ENCODE measurements at regions not wholly inside any gene's neighbourhood (a gene's known extent, or its start where the extent isn't known, plus 50 kb on each side); places are given as distances from the start of the nearest gene placed in this dataset.

DNA sequence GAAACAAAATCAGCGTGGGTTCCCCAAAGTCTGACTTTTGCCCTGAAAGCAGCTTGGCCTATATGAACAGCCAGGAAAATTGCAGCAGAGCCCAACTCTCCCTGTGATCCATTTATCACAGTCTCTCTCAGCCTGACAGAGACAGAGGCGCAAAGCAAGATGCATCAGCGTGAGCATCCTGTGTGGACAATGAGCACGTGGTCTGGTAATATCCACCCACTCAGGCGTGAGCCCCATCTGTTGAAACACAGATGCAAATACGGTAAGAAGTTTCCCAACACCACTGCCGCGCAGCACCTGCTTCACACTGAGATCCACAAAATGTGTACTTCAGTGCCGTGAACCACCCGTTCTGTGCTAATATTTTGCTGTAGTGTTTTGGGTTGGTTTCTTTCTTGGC is 114.6 kb downstream of the MRPL36 start:
- intact Hi-C loops (cut with micrococcal nuclease) = no loop called here
- 81% methylated on average over 10 of the region's 10 CpGs for WGBS (ENCODE audit: insufficient coverage)
- no peak overlapping the region for H3K4me3 Mint-ChIP-seq
- TF ChIP-seq CTCF (IDR thresholded peaks at IDR 0.05) = no peak
- Histone ChIP-seq H3K27me3 (ENCODE audit: control insufficient read depth in 2 of 2, insufficient read depth in 2 of 2, low read length in 2 of 2) (no peaks in the 10 kb centered on the region), H3K4me2 (replicated peaks; ENCODE audit: extremely low read depth, low read length, poor library complexity, severe bottlenecking) (no peak overlapping the region), H3K4me3 (replicated peaks in 1 of 3; ENCODE audit: low read depth in 2 of 3, low read length in 3 of 3) (no peak overlapping the region), H3K9me3 (replicated peaks in 1 of 2; ENCODE audit: control insufficient read depth in 1 of 2, insufficient read depth in 1 of 2, low read length in 2 of 2) (no peaks in the 10 kb centered on the region), H3K9ac (ENCODE audit: insufficient read depth, low read length, poor library complexity, severe bottlenecking) (no peak overlapping the region), H2AFZ (ENCODE audit: insufficient read depth, low read depth, low read length, poor library complexity, severe bottlenecking) (no peak overlapping the region), H3K36me3 (replicated peaks in 1 of 2; ENCODE audit: control insufficient read depth in 1 of 2, insufficient read depth in 2 of 2, low read length in 2 of 2) (no peaks in the 10 kb centered on the region), H3K27ac (ENCODE audit: low read depth in 1 of 2, low read length in 2 of 2) (no peak overlapping the region), H3K79me2 (ENCODE audit: insufficient read depth, low read length) (no peaks in the 10 kb centered on the region), H3K4me1 (ENCODE audit: control insufficient read depth in 1 of 2, insufficient read depth in 2 of 2, low read length in 2 of 2) (no peaks in the 10 kb centered on the region), H4K20me1 (ENCODE audit: insufficient read depth, low read length) (no peaks in the 10 kb centered on the region)
- H3K9me3 Mint-ChIP-seq = peaks cover 0 to 6% (median 3%) of the 10 kb centered on the region in 7 donors
- H3K27ac Mint-ChIP-seq = no peak overlapping the region
- H3K4me1 Mint-ChIP-seq = no peaks in the 10 kb centered on the region
- peaks cover under 1 to 8% (median 2%) of the 10 kb centered on the region in 3 donors for H3K27me3 Mint-ChIP-seq (ENCODE audit: low read depth in 3 of 3)
- no peaks in the 10 kb centered on the region for H3K36me3 Mint-ChIP-seq
- DNase-seq = no peak

DNA sequence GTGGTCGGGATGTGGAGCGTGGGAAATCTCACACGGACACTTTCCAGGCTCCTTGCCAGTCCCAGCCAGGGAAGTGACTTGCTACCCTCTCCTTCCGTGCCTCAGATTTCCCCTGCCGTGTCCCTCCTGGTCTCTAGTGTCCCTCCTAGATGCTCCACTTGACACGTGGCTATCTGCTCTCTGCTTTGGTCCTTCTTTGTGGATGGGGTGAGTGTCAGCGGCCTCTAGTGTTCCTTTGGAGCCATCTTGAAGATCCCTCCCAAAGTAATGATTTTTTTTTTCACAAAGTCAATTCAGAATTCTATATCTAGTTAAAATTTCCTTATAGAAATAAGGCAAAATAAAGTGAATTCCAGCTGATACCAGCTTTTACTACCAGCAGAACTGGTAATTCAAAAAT is 117.7 kb downstream of the MRPL36 start:
- no peak for TF ChIP-seq CTCF (IDR thresholded peaks at IDR 0.05)
- DNase-seq = no peak
- Mint-ChIP-seq H3K9me3 (peaks cover 3 to 13% (median 8%) of the 10 kb centered on the region in 7 donors), H3K27ac (no peak overlapping the region), H3K4me1 (no peaks in the 10 kb centered on the region), H3K4me3 (no peak overlapping the region), H3K36me3 (no peaks in the 10 kb centered on the region), H3K27me3 (ENCODE audit: low read depth in 3 of 3) (peaks cover 5 to 16% (median 10%) of the 10 kb centered on the region in 3 donors)
- Histone ChIP-seq H3K79me2 (ENCODE audit: insufficient read depth, low read length) (no peaks in the 10 kb centered on the region), H3K4me1 (ENCODE audit: control insufficient read depth in 1 of 2, insufficient read depth in 2 of 2, low read length in 2 of 2) (no peaks in the 10 kb centered on the region), H3K4me2 (replicated peaks; ENCODE audit: extremely low read depth, low read length, poor library complexity, severe bottlenecking) (no peak overlapping the region), H3K27me3 (ENCODE audit: control insufficient read depth in 2 of 2, insufficient read depth in 2 of 2, low read length in 2 of 2) (no peaks in the 10 kb centered on the region), H2AFZ (ENCODE audit: insufficient read depth, low read depth, low read length, poor library complexity, severe bottlenecking) (no peak overlapping the region), H3K9ac (ENCODE audit: insufficient read depth, low read length, poor library complexity, severe bottlenecking) (no peak overlapping the region), H4K20me1 (ENCODE audit: insufficient read depth, low read length) (no peaks in the 10 kb centered on the region), H3K4me3 (replicated peaks in 1 of 3; ENCODE audit: low read depth in 2 of 3, low read length in 3 of 3) (no peak overlapping the region), H3K9me3 (replicated peaks in 1 of 2; ENCODE audit: control insufficient read depth in 1 of 2, insufficient read depth in 1 of 2, low read length in 2 of 2) (peaks cover 0 to 6% of the 10 kb centered on the region in 2 donors), H3K36me3 (replicated peaks in 1 of 2; ENCODE audit: control insufficient read depth in 1 of 2, insufficient read depth in 2 of 2, low read length in 2 of 2) (no peaks in the 10 kb centered on the region), H3K27ac (ENCODE audit: low read depth in 1 of 2, low read length in 2 of 2) (no peak overlapping the region)
- WGBS (ENCODE audit: insufficient coverage) = 97% methylated on average over 4 of the region's 7 CpGs
- intact Hi-C loops (cut with micrococcal nuclease) = no loop called here

Data from CD14-positive monocyte (primary cell).